Breast epithelium (tissue), 4 donors: ENCODE measurements at regions not wholly inside any gene's neighbourhood (a gene's known extent, or its start where the extent isn't known, plus 50 kb on each side); places are given as distances from the start of the nearest gene placed in this dataset.
"Not testable (repeated sequence)": the region's sequence is repeated elsewhere in the genome, so short reads cannot be mapped to it uniquely, and the experiment has no call there.

Source experiments
- DNase-seq, 2 donors: peaks; one replicate each; pipeline ENCODE4 v3.0.0-alpha.2; 2019; ENCODE audit warnings: low spot score in 2 of 2
- H3K27ac ChIP-seq, 2 donors: fragments of 200-600 bp; sonication (generic) in 1 of 2; one replicate each; pipeline ENCODE4 v1.5.1; 2016 to 2019; ENCODE audit warnings: mild to moderate bottlenecking in 1 of 2
- H3K27me3 ChIP-seq, 2 donors: fragments of 200-600 bp; sonication (generic) in 1 of 2; one replicate each; pipeline versions ENCODE4 v1.5.1 to v1.6.0; 2017 to 2019; ENCODE audit warnings: control low read depth in 1 of 2, mild to moderate bottlenecking in 1 of 2
- H3K36me3 ChIP-seq: fragments of 200-600 bp; one replicate; pipeline ENCODE4 v1.5.1; 2019
- H3K4me1 ChIP-seq, 2 donors: fragments of 200-600 bp; sonication (generic); one replicate each; pipeline ENCODE4 v1.5.1; 2016 to 2019; ENCODE audit warnings: control low read depth in 1 of 2
- H3K4me3 ChIP-seq, 3 donors: fragments of 200-600 bp; sonication (generic); 1 replicate in 2 of 3; 2 replicates in 1 of 3; pipeline ENCODE4 v1.5.1; 2016 to 2019; ENCODE audit warnings: mild to moderate bottlenecking in 3 of 3, moderate library complexity in 2 of 3
- H3K9me3 ChIP-seq, 2 donors: fragments of 200-600 bp; sonication (generic) in 1 of 2; one replicate each; pipeline ENCODE4 v1.5.1; 2016 to 2019; ENCODE audit warnings: control low read depth in 1 of 2
- POLR2A ChIP-seq: fragments of 450-650 bp; IDR thresholded peaks from one replicate; pipeline ENCODE4 v1.6.1; 2016; ENCODE audit warnings: antibody characterized with exemption, mild to moderate bottlenecking, moderate library complexity
- POLR2AphosphoS5 ChIP-seq, 3 donors: sonication (generic); formaldehyde crosslinking; IDR thresholded peaks; one replicate each; pipeline ENCODE4 v1.6.1; 2017; ENCODE audit warnings: antibody characterized with exemption in 3 of 3
- intact Hi-C: fragments of 100-400 bp; cut with DNase I; formaldehyde crosslinking; loops from one replicate; pipeline ENCODE4 v1.15.1; 2023; ENCODE audit warnings: low total_unique reads
- TF ChIP-seq, protein P1 (sequence below), 3 donors: fragments of 450-650 bp; IDR thresholded peaks; one replicate each; pipeline ENCODE4 v1.5.1; 2016 to 2017; ENCODE audit warnings: antibody characterized with exemption in 3 of 3, mild to moderate bottlenecking in 3 of 3, moderate library complexity in 3 of 3

DNA sequence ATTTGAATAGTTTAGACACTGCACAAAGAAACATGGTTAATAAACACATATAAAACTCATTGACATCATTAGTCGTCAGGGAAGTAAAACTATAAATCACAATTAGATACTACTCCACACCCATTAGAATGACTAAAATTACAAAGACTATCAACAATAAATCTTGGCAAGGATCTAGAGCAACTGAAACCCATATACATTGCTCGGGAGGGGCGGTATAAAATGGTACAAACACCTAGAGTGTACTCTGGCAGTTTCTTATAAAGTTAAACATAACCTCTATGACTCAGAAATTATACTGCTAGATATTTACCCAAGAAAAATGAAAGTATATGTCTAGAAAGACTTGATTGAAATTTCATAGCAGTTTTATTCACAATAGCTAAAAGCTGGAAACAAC lies 434.2 kb downstream of the RWDD3 start:
- Histone ChIP-seq H3K27me3 (no peaks in the 10 kb centered on the region), H3K4me1 (no peaks in the 10 kb centered on the region), H3K27ac (no peak overlapping the region), H3K36me3 (no peaks in the 10 kb centered on the region), H3K4me3 (no peak overlapping the region), H3K9me3 (peaks cover 0 to 6% of the 10 kb centered on the region in 2 donors)
- no peak for DNase-seq
- TF ChIP-seq POLR2AphosphoS5 (IDR thresholded peaks at IDR 0.05), result no peak
- TF ChIP-seq POLR2A, result no peak
- TF ChIP-seq, protein P1, sequence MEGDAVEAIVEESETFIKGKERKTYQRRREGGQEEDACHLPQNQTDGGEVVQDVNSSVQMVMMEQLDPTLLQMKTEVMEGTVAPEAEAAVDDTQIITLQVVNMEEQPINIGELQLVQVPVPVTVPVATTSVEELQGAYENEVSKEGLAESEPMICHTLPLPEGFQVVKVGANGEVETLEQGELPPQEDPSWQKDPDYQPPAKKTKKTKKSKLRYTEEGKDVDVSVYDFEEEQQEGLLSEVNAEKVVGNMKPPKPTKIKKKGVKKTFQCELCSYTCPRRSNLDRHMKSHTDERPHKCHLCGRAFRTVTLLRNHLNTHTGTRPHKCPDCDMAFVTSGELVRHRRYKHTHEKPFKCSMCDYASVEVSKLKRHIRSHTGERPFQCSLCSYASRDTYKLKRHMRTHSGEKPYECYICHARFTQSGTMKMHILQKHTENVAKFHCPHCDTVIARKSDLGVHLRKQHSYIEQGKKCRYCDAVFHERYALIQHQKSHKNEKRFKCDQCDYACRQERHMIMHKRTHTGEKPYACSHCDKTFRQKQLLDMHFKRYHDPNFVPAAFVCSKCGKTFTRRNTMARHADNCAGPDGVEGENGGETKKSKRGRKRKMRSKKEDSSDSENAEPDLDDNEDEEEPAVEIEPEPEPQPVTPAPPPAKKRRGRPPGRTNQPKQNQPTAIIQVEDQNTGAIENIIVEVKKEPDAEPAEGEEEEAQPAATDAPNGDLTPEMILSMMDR (IDR thresholded peaks at IDR 0.05), result no peak
- intact Hi-C loops, result no loop called here

DNA sequence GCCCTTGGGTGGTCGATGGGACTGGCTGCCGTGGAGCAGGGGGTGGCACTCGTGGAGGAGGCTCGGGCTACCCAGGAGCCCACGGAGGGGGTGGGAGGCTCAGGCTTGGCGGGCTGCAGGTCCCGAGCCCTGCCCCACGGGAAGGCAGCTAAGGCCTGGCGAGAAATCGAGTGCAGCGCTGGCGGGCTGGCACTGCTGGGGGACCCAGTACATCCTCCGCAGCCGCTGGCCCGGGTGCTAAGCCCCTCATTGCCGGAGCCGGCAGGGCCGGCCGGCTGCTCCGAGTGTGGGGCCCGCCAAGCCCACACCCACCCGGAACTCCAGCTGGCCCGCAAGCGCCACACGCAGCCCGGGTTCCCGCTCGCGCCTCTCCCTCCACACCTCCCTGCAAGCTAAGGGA lies 435.6 kb downstream of the RWDD3 start:
- H3K4me1 ChIP-seq, H3K4me3 ChIP-seq, H3K36me3 ChIP-seq, DNase-seq, intact Hi-C loops, H3K27me3 ChIP-seq, H3K9me3 ChIP-seq, H3K27ac ChIP-seq: not testable (repeated sequence)

DNA sequence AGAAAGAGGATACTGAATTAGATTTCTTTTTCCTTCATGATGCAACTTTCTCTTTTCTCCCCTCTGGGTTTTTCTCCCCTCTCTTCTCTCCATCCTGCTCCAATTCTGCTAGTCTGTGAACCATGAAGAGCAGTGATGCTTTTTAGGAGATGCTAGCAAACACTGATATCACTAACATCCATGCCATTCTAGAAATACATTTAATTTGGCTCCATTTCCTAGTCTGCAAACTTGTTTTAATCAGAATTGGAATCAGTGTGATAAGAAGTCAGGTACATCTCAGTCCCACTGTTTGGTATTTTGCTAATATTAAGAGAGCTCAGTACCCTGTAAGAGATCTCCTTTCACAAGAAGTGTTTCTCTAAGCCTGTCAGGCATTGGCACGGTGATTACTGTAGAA lies 437.1 kb downstream of the RWDD3 start:
- intact Hi-C loops, result no loop called here
- no peak for DNase-seq
- Histone ChIP-seq H3K27me3 (no peaks in the 10 kb centered on the region), H3K27ac (no peak overlapping the region), H3K9me3 (no peaks in the 10 kb centered on the region), H3K36me3 (no peaks in the 10 kb centered on the region), H3K4me1 (no peaks in the 10 kb centered on the region), H3K4me3 (no peak overlapping the region)
- no peak for TF ChIP-seq POLR2AphosphoS5 (IDR thresholded peaks at IDR 0.05)
- TF ChIP-seq, protein P1 (IDR thresholded peaks at IDR 0.05), result no peak

DNA sequence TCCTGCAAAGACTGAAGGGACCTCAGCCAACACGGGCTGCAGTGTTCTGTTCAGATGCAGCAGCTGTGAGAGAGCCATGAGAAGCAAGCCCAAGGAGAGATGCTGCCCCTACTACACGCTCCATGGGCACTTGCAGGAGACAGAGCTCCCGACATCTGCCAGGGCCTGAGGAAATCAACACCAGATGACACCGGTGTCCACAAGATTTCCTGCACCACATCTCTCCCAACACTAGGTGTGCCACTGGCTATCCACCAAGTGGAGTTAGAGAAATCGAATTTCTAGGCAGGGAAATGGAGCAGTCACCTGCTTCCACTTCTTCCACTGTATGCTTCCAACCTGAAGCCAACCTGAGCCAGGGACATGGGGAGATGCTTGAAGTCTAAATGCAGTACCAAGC lies 445.3 kb downstream of the RWDD3 start:
- Histone ChIP-seq H3K27ac (no peak overlapping the region), H3K4me1 (no peaks in the 10 kb centered on the region), H3K9me3 (no peaks in the 10 kb centered on the region), H3K4me3 (no peak overlapping the region), H3K27me3 (no peaks in the 10 kb centered on the region), H3K36me3 (no peaks in the 10 kb centered on the region)
- intact Hi-C loops, result no loop called here
- DNase-seq, result no peak
- TF ChIP-seq POLR2AphosphoS5 (IDR thresholded peaks at IDR 0.05) (no peak), POLR2A (no peak)
- TF ChIP-seq, protein P1 (IDR thresholded peaks at IDR 0.05), result no peak

DNA sequence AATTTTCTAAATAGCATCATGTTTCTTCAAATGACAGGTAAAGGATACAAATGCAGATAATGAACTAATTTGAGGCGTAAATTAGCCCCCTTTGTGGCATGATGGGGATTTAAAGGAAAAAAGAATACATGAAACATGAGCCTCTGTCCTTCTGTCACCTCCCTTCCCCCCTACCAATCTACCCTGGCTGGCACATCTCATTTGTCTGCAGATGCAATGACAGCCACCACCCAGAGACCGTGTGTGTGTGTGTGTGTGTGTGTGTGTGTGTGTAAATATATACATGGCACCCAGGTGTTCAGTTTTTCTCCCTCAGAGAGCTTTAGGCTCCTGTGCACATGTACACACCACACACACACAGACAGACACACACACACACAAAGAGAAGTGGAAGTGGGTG lies 451.1 kb downstream of the RWDD3 start:
- Histone ChIP-seq H3K27ac (no peak overlapping the region), H3K4me3 (no peak overlapping the region), H3K9me3 (no peaks in the 10 kb centered on the region), H3K36me3 (no peaks in the 10 kb centered on the region), H3K4me1 (no peaks in the 10 kb centered on the region), H3K27me3 (no peaks in the 10 kb centered on the region)
- no peak for DNase-seq
- intact Hi-C loops, result no loop called here
- TF ChIP-seq POLR2A, result no peak
- TF ChIP-seq, protein P1 (IDR thresholded peaks at IDR 0.05), result no peak
- TF ChIP-seq POLR2AphosphoS5 (IDR thresholded peaks at IDR 0.05), result no peak

DNA sequence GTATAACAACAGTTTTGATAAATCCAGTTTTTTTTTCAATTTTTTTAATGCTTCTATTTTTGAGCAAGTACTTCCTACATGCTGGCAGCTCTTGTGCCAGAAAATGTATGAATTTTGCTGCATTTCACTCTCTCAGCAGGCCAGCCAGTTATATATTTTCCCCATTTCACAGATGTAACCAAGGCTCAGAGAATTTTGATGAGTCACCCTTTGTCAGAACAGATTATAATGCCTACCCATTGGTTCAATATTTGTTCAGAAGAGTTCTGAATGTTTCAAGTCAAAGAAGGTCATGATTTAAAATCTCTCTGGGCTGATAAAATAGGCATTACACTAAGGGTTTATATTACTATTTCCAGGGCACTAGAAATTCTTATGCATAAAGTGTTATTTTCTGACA lies 452.2 kb downstream of the RWDD3 start:
- no peaks in the 10 kb centered on the region for H3K36me3 ChIP-seq
- no peak overlapping the region for H3K27ac ChIP-seq
- no peaks in the 10 kb centered on the region for H3K9me3 ChIP-seq
- no peaks in the 10 kb centered on the region for H3K4me1 ChIP-seq
- H3K4me3 ChIP-seq, result no peak overlapping the region
- intact Hi-C loops, result no loop called here
- TF ChIP-seq, protein P1 (IDR thresholded peaks at IDR 0.05), result no peak
- TF ChIP-seq POLR2AphosphoS5 (IDR thresholded peaks at IDR 0.05), result no peak
- no peak for TF ChIP-seq POLR2A
- no peak for DNase-seq
- no peaks in the 10 kb centered on the region for H3K27me3 ChIP-seq
